Fibroblast of lung (primary cell): ENCODE measurements at regions not wholly inside any gene's neighbourhood (a gene's known extent, or its start where the extent isn't known, plus 50 kb on each side); places are given as distances from the start of the nearest gene placed in this dataset.

Experiments used
- CTCF ChIP-seq, 2 donors: IDR thresholded peaks in 1 of 2; conservative IDR thresholded peaks in 1 of 2; 1 replicate in 1 of 2; 2 replicates in 1 of 2; pipeline ENCODE4 v1.5.1; 2011 to 2012; ENCODE audit warnings: low read length in 2 of 2, control low read depth in 1 of 2, inconsistent platforms in 1 of 2, low read depth in 1 of 2, mild to moderate bottlenecking in 1 of 2
- EZH2 ChIP-seq: IDR thresholded peaks from 2 replicates; pipeline ENCODE4 v1.5.1; 2012; ENCODE audit warnings: low read length, control low read depth, mild to moderate bottlenecking; ENCODE audit errors: missing control alignments

- TF ChIP-seq CTCF (conservative IDR thresholded peaks at IDR 0.05 in 1 of 2, IDR thresholded peaks at IDR 0.05 in 1 of 2; ENCODE audit: low read depth in 1 of 2, low read length in 2 of 2) = no peak
- no peak for TF ChIP-seq EZH2
These were observed 410.2 kb downstream of the MMUT start for GRCh38 chr6:49052901-49053300.
